ENCODE measurements at regions not wholly inside any gene's neighbourhood (a gene's known extent, or its start where the extent isn't known, plus 50 kb on each side); places are given as distances from the start of the nearest gene placed in this dataset.
A peak's percentile ranks its signal among the peaks of the same experiment; 100 is the strongest.

- TF ChIP-seq CTCF (IDR thresholded peaks at IDR 0.05; ENCODE audit: control insufficient read depth, insufficient read depth, low read depth, low read length, missing control alignments), result peak; percentile 91
- no peak overlapping the region for H3K4me3 ChIP-seq (ENCODE audit: control insufficient read depth, low read depth, low read length)
- DNase-seq (ENCODE audit: low read depth), result no peak
Measured at GRCh38 chr2:120520929-120521912, 175.3 kb downstream of the INHBB start.

GRCh38 chr2:120522151-120522751, 176.3 kb downstream of the INHBB start:
- TF ChIP-seq CTCF (IDR thresholded peaks at IDR 0.05; ENCODE audit: control insufficient read depth, insufficient read depth, low read depth, low read length, missing control alignments), result no peak
- H3K4me3 ChIP-seq (ENCODE audit: control insufficient read depth, low read depth, low read length), result no peak overlapping the region
- no peak for DNase-seq (ENCODE audit: low read depth)

GRCh38 chr2:120523766-120524165, 177.8 kb downstream of the INHBB start:
- no peak overlapping the region for H3K4me3 ChIP-seq (ENCODE audit: control insufficient read depth, low read depth, low read length)
- DNase-seq (ENCODE audit: low read depth), result no peak
- no peak for TF ChIP-seq CTCF (IDR thresholded peaks at IDR 0.05; ENCODE audit: control insufficient read depth, insufficient read depth, low read depth, low read length, missing control alignments)

GRCh38 chr2:120524174-120524573, 178.2 kb downstream of the INHBB start:
- no peak for DNase-seq (ENCODE audit: low read depth)
- TF ChIP-seq CTCF (IDR thresholded peaks at IDR 0.05; ENCODE audit: control insufficient read depth, insufficient read depth, low read depth, low read length, missing control alignments), result no peak
- no peak overlapping the region for H3K4me3 ChIP-seq (ENCODE audit: control insufficient read depth, low read depth, low read length)

GRCh38 chr2:120525056-120526046, 179.4 kb downstream of the INHBB start:
- no peak for TF ChIP-seq CTCF (IDR thresholded peaks at IDR 0.05; ENCODE audit: control insufficient read depth, insufficient read depth, low read depth, low read length, missing control alignments)
- no peak overlapping the region for H3K4me3 ChIP-seq (ENCODE audit: control insufficient read depth, low read depth, low read length)
- no peak for DNase-seq (ENCODE audit: low read depth)

- TF ChIP-seq CTCF (IDR thresholded peaks at IDR 0.05; ENCODE audit: control insufficient read depth, insufficient read depth, low read depth, low read length, missing control alignments), result no peak
- no peak overlapping the region for H3K4me3 ChIP-seq (ENCODE audit: control insufficient read depth, low read depth, low read length)
- no peak for DNase-seq (ENCODE audit: low read depth)
Measured at GRCh38 chr2:120526047-120526562, 180.2 kb downstream of the INHBB start.

Measured in AG09309 (cell line).